ENCODE measurements at regions not wholly inside any gene's neighbourhood (a gene's known extent, or its start where the extent isn't known, plus 50 kb on each side); places are given as distances from the start of the nearest gene placed in this dataset.

DNA sequence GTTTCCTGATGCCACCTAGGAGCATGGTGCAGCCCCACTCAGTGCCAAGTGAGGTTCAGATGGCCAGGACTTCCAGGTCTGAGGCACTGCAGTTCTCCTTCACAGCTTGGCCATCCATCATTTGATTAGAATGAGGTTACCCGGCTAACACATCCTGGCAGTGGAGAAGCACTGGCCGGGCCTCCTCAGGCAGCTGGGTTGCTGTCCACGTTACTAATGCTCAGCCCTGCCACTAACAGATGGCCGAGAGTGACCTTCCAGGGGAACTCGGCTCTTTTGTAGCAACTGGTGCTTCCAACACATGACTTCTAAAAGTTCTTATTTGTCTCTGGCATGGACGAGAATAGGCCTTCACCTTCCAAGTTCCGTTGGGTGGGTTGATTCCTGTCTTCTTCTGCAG, 204.6 kb upstream of the CFAP20DC start:
- no peak for DNase-seq (ENCODE audit: low read depth in 1 of 2, low spot score in 1 of 2)
- no peak overlapping the region for H3K27ac ChIP-seq (replicated peaks)
- TF ChIP-seq POLR2AphosphoS5 (IDR thresholded peaks at IDR 0.05; ENCODE audit: low read depth) (no peak), SPI1 (IDR thresholded peaks at IDR 0.05; ENCODE audit: borderline replicate concordance, low read depth) (no peak), REST (IDR thresholded peaks at IDR 0.05; ENCODE audit: insufficient replicate concordance, low read depth) (no peak), GABPA (IDR thresholded peaks at IDR 0.05; ENCODE audit: low read depth) (no peak)
- TF ChIP-seq, protein P1, sequence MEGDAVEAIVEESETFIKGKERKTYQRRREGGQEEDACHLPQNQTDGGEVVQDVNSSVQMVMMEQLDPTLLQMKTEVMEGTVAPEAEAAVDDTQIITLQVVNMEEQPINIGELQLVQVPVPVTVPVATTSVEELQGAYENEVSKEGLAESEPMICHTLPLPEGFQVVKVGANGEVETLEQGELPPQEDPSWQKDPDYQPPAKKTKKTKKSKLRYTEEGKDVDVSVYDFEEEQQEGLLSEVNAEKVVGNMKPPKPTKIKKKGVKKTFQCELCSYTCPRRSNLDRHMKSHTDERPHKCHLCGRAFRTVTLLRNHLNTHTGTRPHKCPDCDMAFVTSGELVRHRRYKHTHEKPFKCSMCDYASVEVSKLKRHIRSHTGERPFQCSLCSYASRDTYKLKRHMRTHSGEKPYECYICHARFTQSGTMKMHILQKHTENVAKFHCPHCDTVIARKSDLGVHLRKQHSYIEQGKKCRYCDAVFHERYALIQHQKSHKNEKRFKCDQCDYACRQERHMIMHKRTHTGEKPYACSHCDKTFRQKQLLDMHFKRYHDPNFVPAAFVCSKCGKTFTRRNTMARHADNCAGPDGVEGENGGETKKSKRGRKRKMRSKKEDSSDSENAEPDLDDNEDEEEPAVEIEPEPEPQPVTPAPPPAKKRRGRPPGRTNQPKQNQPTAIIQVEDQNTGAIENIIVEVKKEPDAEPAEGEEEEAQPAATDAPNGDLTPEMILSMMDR (IDR thresholded peaks at IDR 0.05; ENCODE audit: insufficient read depth, low read length), result no peak
- no peaks in the 10 kb centered on the region for H3K27me3 ChIP-seq (ENCODE audit: insufficient read depth, poor library complexity, severe bottlenecking)
- no peak overlapping the region for H3K4me3 ChIP-seq (replicated peaks; ENCODE audit: insufficient read depth, low read length)

DNA sequence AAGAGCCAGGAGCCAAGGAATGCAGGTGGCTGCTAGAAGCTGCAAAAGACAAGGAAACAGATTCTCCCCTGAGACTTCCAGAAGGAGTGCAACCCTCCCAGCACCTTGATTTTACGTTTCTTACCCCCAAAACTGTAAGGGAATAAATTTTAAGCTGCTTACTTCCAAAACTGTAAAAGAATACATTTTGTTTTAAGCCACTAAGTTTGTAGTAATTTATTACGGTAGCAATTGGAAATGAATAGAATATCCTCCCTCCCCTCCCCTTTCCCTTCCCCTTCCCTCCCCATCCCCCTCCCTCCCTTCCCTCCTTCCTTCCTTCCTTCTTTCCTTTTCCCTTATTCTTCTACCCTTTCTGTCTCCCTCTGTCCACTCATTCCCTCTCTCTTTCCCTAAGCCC, 203.7 kb upstream of the CFAP20DC start:
- Histone ChIP-seq H3K27me3 (ENCODE audit: insufficient read depth, poor library complexity, severe bottlenecking) (no peaks in the 10 kb centered on the region), H3K27ac (replicated peaks) (no peak overlapping the region), H3K4me3 (replicated peaks; ENCODE audit: insufficient read depth, low read length) (no peak overlapping the region)
- no peak for DNase-seq (ENCODE audit: low read depth in 1 of 2, low spot score in 1 of 2)
- TF ChIP-seq REST (IDR thresholded peaks at IDR 0.05; ENCODE audit: insufficient replicate concordance, low read depth), result no peak
- TF ChIP-seq, protein P1 (IDR thresholded peaks at IDR 0.05; ENCODE audit: insufficient read depth, low read length), result no peak
- no peak for TF ChIP-seq SPI1 (IDR thresholded peaks at IDR 0.05; ENCODE audit: borderline replicate concordance, low read depth)
- no peak for TF ChIP-seq GABPA (IDR thresholded peaks at IDR 0.05; ENCODE audit: low read depth)
- TF ChIP-seq POLR2AphosphoS5 (IDR thresholded peaks at IDR 0.05; ENCODE audit: low read depth), result no peak

DNA sequence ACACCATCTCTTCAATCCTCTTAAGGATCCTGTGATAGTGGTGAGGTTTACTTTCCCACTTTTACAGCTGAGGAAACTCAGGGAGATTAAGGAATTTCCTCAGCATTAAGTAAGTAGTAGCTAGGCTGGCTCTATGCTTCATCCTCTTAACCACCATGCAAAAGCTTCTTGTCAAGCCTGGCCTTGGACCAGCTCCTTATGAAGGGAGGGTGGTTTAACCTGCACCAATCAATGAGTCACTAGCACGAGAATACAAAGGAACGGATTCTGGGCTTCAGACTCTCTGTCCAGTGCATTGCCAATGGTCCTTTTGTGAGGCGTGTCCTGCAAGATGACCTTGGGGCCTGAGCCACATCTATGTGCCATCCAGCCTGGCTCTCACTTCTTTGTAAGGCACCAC, 202.0 kb upstream of the CFAP20DC start:
- no peaks in the 10 kb centered on the region for H3K27me3 ChIP-seq (ENCODE audit: insufficient read depth, poor library complexity, severe bottlenecking)
- TF ChIP-seq SPI1 (IDR thresholded peaks at IDR 0.05; ENCODE audit: borderline replicate concordance, low read depth) (no peak), POLR2AphosphoS5 (IDR thresholded peaks at IDR 0.05; ENCODE audit: low read depth) (no peak), REST (IDR thresholded peaks at IDR 0.05; ENCODE audit: insufficient replicate concordance, low read depth) (no peak), GABPA (IDR thresholded peaks at IDR 0.05; ENCODE audit: low read depth) (no peak)
- TF ChIP-seq, protein P1 (IDR thresholded peaks at IDR 0.05; ENCODE audit: insufficient read depth, low read length), result no peak
- H3K27ac ChIP-seq (replicated peaks), result no peak overlapping the region
- no peak overlapping the region for H3K4me3 ChIP-seq (replicated peaks; ENCODE audit: insufficient read depth, low read length)
- no peak for DNase-seq (ENCODE audit: low read depth in 1 of 2, low spot score in 1 of 2)

Data from HL-60 (cell line).